T-cell (primary cell): ENCODE measurements at regions not wholly inside any gene's neighbourhood (a gene's known extent, or its start where the extent isn't known, plus 50 kb on each side); places are given as distances from the start of the nearest gene placed in this dataset.
"Not testable (repeated sequence)": the region's sequence is repeated elsewhere in the genome, so short reads cannot be mapped to it uniquely, and the experiment has no call there.

ENCODE experiments used
- ATAC-seq, 4 experiments: fragments of 200-7000 bp in 3 of 4; fragments of 150-1000 bp in 1 of 4; cut with Tn5 transposase; replicated peaks in 1 of 4; 1 replicate in 3 of 4; 2 replicates in 1 of 4; pipeline ENCODE4 v1.10.0; 2021; ENCODE audit warnings: moderate library complexity in 3 of 4, mild to moderate bottlenecking in 2 of 4, moderate number of reproducible peaks in 1 of 4
- CTCF ChIA-PET, 2 donors: fragments of 300-600 bp; sonication (Branson Sonifier 250); formaldehyde crosslinking; loops; one replicate each; lab custom pipeline; 2022; ENCODE audit warnings: antibody characterized with exemption in 2 of 2; lab: Charles Lee
- POLR2A ChIA-PET, 2 donors: fragments of 300-600 bp; sonication (Branson Sonifier 250); formaldehyde crosslinking; loops; one replicate each; lab custom pipeline; 2022; ENCODE audit warnings: antibody characterized with exemption in 2 of 2; lab: Charles Lee
- DNase-seq, 35 experiments: peaks; one replicate each; pipeline versions ENCODE4 v3.0.0 to v3.0.0-alpha.2; 2013 to 2023
- H3K27ac ChIP-seq: one replicate; pipeline ENCODE4 v1.5.1; 2013; ENCODE audit warnings: low read length
- H3K27me3 ChIP-seq, 2 experiments: replicated peaks in 1 of 2; 1 replicate in 1 of 2; 2 replicates in 1 of 2; pipeline versions ENCODE4 v1.6.1 to v1.7.0; 2013; ENCODE audit warnings: low read length in 1 of 2, mixed read lengths in 1 of 2; ENCODE audit not compliant: control insufficient read depth in 2 of 2, insufficient read depth in 2 of 2; ENCODE audit errors: extremely low read depth in 1 of 2
- H3K36me3 ChIP-seq, 2 donors: 1 replicate in 1 of 2; 2 replicates in 1 of 2; pipeline versions ENCODE4 v1.6.1 to v1.7.0; 2013; ENCODE audit warnings: low read length in 1 of 2; ENCODE audit not compliant: control insufficient read depth in 2 of 2, insufficient read depth in 1 of 2; ENCODE audit errors: extremely low read depth in 1 of 2
- H3K4me1 ChIP-seq, 2 experiments: 1 replicate in 1 of 2; 2 replicates in 1 of 2; pipeline versions ENCODE4 v1.6.1 to v1.7.0; 2013; ENCODE audit warnings: low read length in 2 of 2, mixed read lengths in 1 of 2; ENCODE audit not compliant: insufficient read depth in 2 of 2, control insufficient read depth in 1 of 2; ENCODE audit errors: extremely low read depth in 1 of 2
- H3K4me3 ChIP-seq, 2 donors: 1 replicate in 1 of 2; 2 replicates in 1 of 2; pipeline versions ENCODE4 v1.5.1 to v1.7.0; 2013; ENCODE audit warnings: mild to moderate bottlenecking in 2 of 2, low read length in 1 of 2, moderate library complexity in 1 of 2; ENCODE audit not compliant: control insufficient read depth in 1 of 2; ENCODE audit errors: extremely low read depth in 1 of 2
- H3K9me3 ChIP-seq: 2 replicates; pipeline ENCODE4 v1.7.0; 2013
- H3K27ac Mint-ChIP-seq, 2 donors: one replicate each; pipeline ENCODE4 v1.8.0; 2020 to 2021; ENCODE audit warnings: mild to moderate bottlenecking in 2 of 2, mixed read lengths in 2 of 2
- H3K27me3 Mint-ChIP-seq, 2 donors: one replicate each; pipeline ENCODE4 v1.8.0; 2021 to 2022; ENCODE audit warnings: mixed read lengths in 2 of 2
- H3K36me3 Mint-ChIP-seq: one replicate; pipeline ENCODE4 v1.8.0; 2021; ENCODE audit warnings: mixed read lengths
- H3K4me1 Mint-ChIP-seq, 3 donors: one replicate each; pipeline ENCODE4 v1.8.0; 2020 to 2022; ENCODE audit warnings: mixed read lengths in 3 of 3, mild to moderate bottlenecking in 1 of 3
- H3K4me3 Mint-ChIP-seq, 3 donors: one replicate each; pipeline ENCODE4 v1.8.0; 2020 to 2022; ENCODE audit warnings: mild to moderate bottlenecking in 3 of 3, mixed read lengths in 3 of 3, moderate library complexity in 3 of 3
- H3K9me3 Mint-ChIP-seq, 3 donors: one replicate each; pipeline ENCODE4 v1.8.0; 2020 to 2022; ENCODE audit warnings: mixed read lengths in 3 of 3
- WGBS: methylation state at CpG from one replicate; pipeline ENCODE4 v1.1.5; 2013; ENCODE audit warnings: missing lambda C conversion rate; ENCODE audit not compliant: insufficient coverage; 5-methylcytosine and 5-hydroxymethylcytosine counted together

GRCh38 chr7:85682833-85683620 is 496.2 kb upstream of the SEMA3D start:
- H3K4me3 ChIP-seq, result no peak overlapping the region
- CTCF ChIA-PET, result no interaction called here

GRCh38 chr7:85681241-85681640 is 494.4 kb upstream of the SEMA3D start:
- H3K27me3 ChIP-seq, result no peaks in the 10 kb centered on the region
- no peaks in the 10 kb centered on the region for H3K4me1 ChIP-seq
- H3K9me3 ChIP-seq, result no peaks in the 10 kb centered on the region
- Mint-ChIP-seq H3K27me3 (no peaks in the 10 kb centered on the region), H3K4me3 (no peak overlapping the region), H3K4me1 (no peaks in the 10 kb centered on the region), H3K9me3 (peaks cover 4 to 18% (median 15%) of the 10 kb centered on the region in 3 donors), H3K36me3 (no peaks in the 10 kb centered on the region), H3K27ac (no peak overlapping the region)
- no peak overlapping the region for H3K4me3 ChIP-seq
- DNase-seq (no peak), ATAC-seq (no peak)
- no peak overlapping the region for H3K27ac ChIP-seq
- no CpG with 5 or more reads among the region's 2 CpGs for WGBS
- CTCF ChIA-PET, result no interaction called here
- H3K36me3 ChIP-seq, result no peaks in the 10 kb centered on the region
- POLR2A ChIA-PET, result no interaction called here

More at GRCh38 chr7:85682833-85683620, 496.2 kb upstream of the SEMA3D start:
- Histone ChIP-seq H3K9me3 (no peaks in the 10 kb centered on the region), H3K4me1 (no peaks in the 10 kb centered on the region), H3K27ac (no peak overlapping the region), H3K36me3 (no peaks in the 10 kb centered on the region), H3K27me3 (no peaks in the 10 kb centered on the region)
- no peaks in the 10 kb centered on the region for H3K36me3 Mint-ChIP-seq
- DNase-seq (no peak), ATAC-seq (no peak)
- no peak overlapping the region for H3K4me3 Mint-ChIP-seq
- H3K9me3 Mint-ChIP-seq, result peaks cover 8 to 23% (median 12%) of the 10 kb centered on the region in 3 donors
- H3K4me1 Mint-ChIP-seq, result no peaks in the 10 kb centered on the region
- no peak overlapping the region for H3K27ac Mint-ChIP-seq
- H3K27me3 Mint-ChIP-seq, result no peaks in the 10 kb centered on the region
- WGBS, result no CpG with 5 or more reads among the region's 1 CpG
- POLR2A ChIA-PET, result no interaction called here

GRCh38 chr7:85675093-85675492 is 488.2 kb upstream of the SEMA3D start:
- H3K27ac ChIP-seq, H3K36me3 Mint-ChIP-seq, ATAC-seq, DNase-seq, H3K4me1 Mint-ChIP-seq, POLR2A ChIA-PET, H3K27me3 ChIP-seq, H3K36me3 ChIP-seq, H3K4me1 ChIP-seq, H3K4me3 ChIP-seq, H3K4me3 Mint-ChIP-seq, H3K27ac Mint-ChIP-seq, H3K27me3 Mint-ChIP-seq, H3K9me3 ChIP-seq, CTCF ChIA-PET: not testable (repeated sequence)
- peaks cover 0 to 16% (median 9%) of the 10 kb centered on the region in 3 donors for H3K9me3 Mint-ChIP-seq
- no CpG with 5 or more reads among the region's 2 CpGs for WGBS

GRCh38 chr7:85673876-85674275 is 487.0 kb upstream of the SEMA3D start:
- Histone ChIP-seq H3K4me3 (no peak overlapping the region), H3K27me3 (no peaks in the 10 kb centered on the region), H3K9me3 (no peaks in the 10 kb centered on the region), H3K4me1 (no peaks in the 10 kb centered on the region), H3K36me3 (no peaks in the 10 kb centered on the region), H3K27ac (no peak overlapping the region)
- DNase-seq (no peak), ATAC-seq (no peak)
- POLR2A ChIA-PET, result no interaction called here
- 67% methylated on average over 1 of the region's 2 CpGs for WGBS
- CTCF ChIA-PET, result interaction anchor here in 1 of 2 donors (0.6 kb wide), 1 partner anchor 830 kb away, joined by 3 read pairs; no protein-coding TSS in a partner anchor
- Mint-ChIP-seq H3K4me3 (no peak overlapping the region), H3K27ac (no peak overlapping the region), H3K9me3 (peaks cover 2 to 16% (median 9%) of the 10 kb centered on the region in 3 donors), H3K4me1 (no peaks in the 10 kb centered on the region), H3K36me3 (no peaks in the 10 kb centered on the region), H3K27me3 (no peaks in the 10 kb centered on the region)

- H3K9me3 Mint-ChIP-seq, result peaks cover 0 to 9% (median 2%) of the 10 kb centered on the region in 3 donors
- no CpG with 5 or more reads among the region's 3 CpGs for WGBS
- Histone ChIP-seq H3K9me3 (no peaks in the 10 kb centered on the region), H3K36me3 (no peaks in the 10 kb centered on the region), H3K27me3 (no peaks in the 10 kb centered on the region), H3K4me3 (no peak overlapping the region), H3K4me1 (no peaks in the 10 kb centered on the region), H3K27ac (no peak overlapping the region)
- no peaks in the 10 kb centered on the region for H3K27me3 Mint-ChIP-seq
- ATAC-seq (no peak), DNase-seq (no peak)
- no peak overlapping the region for H3K27ac Mint-ChIP-seq
- H3K4me1 Mint-ChIP-seq, result no peaks in the 10 kb centered on the region
- ChIA-PET POLR2A (no interaction called here), CTCF (no interaction called here)
- H3K36me3 Mint-ChIP-seq, result no peaks in the 10 kb centered on the region
- no peak overlapping the region for H3K4me3 Mint-ChIP-seq
Observed at GRCh38 chr7:85669225-85669624, 482.4 kb upstream of the SEMA3D start.

GRCh38 chr7:85664341-85664740 is 477.5 kb upstream of the SEMA3D start:
- Mint-ChIP-seq H3K27ac (no peak overlapping the region), H3K9me3 (peaks cover 0 to under 1% (median 0%) of the 10 kb centered on the region in 3 donors), H3K36me3 (no peaks in the 10 kb centered on the region), H3K27me3 (no peaks in the 10 kb centered on the region), H3K4me1 (no peaks in the 10 kb centered on the region), H3K4me3 (no peak overlapping the region)
- Histone ChIP-seq H3K36me3 (no peaks in the 10 kb centered on the region), H3K9me3 (no peaks in the 10 kb centered on the region), H3K27ac (no peak overlapping the region), H3K4me1 (no peaks in the 10 kb centered on the region), H3K4me3 (no peak overlapping the region), H3K27me3 (no peaks in the 10 kb centered on the region)
- ChIA-PET POLR2A (interaction anchor here in 1 of 2 donors (0.6 kb wide), 1 partner anchor 9 kb away, joined by 9 read pairs; no protein-coding TSS in a partner anchor), CTCF (interaction anchor here (0.5 to 0.6 kb wide), 2 partner anchors 8 to 21 kb away, joined by 3 read pairs; no protein-coding TSS in a partner anchor)
- WGBS, result no CpG with 5 or more reads among the region's 2 CpGs
- ATAC-seq (no peak), DNase-seq (no peak)
